GM21786 (cell line): ENCODE measurements at regions not wholly inside any gene's neighbourhood (a gene's known extent, or its start where the extent isn't known, plus 50 kb on each side); places are given as distances from the start of the nearest gene placed in this dataset.
"Not testable (repeated sequence)": the region's sequence is repeated elsewhere in the genome, so short reads cannot be mapped to it uniquely, and the experiment has no call there.

Source experiments
- ATAC-seq: cut with Tn5 transposase; IDR thresholded peaks from one replicate; pipeline ENCODE4 v1.9.1; 2021; ENCODE audit not compliant: unreplicated experiment

- no peak for ATAC-seq
Observed at GRCh38 chr5:100641833-100642232, 106.7 kb downstream of the FAM174A start.

- no peak for ATAC-seq
Observed at GRCh38 chr5:100643473-100643872, 108.3 kb downstream of the FAM174A start.

GRCh38 chr5:100644185-100644584, 109.0 kb downstream of the FAM174A start:
- ATAC-seq, result no peak

- ATAC-seq, result no peak
Observed at GRCh38 chr5:100644776-100645175, 109.6 kb downstream of the FAM174A start.

GRCh38 chr5:100646011-100646410, 110.8 kb downstream of the FAM174A start:
- ATAC-seq, result no peak

- no peak for ATAC-seq
Observed at GRCh38 chr5:100646691-100647090, 111.5 kb downstream of the FAM174A start.

GRCh38 chr5:100647461-100648230, 112.5 kb downstream of the FAM174A start:
- ATAC-seq, result peak; percentile 75

- no peak for ATAC-seq
Observed at GRCh38 chr5:100654895-100655294, 119.7 kb downstream of the FAM174A start.

GRCh38 chr5:100656771-100657170, 121.6 kb downstream of the FAM174A start:
- ATAC-seq, result not testable (repeated sequence)

- no peak for ATAC-seq
Observed at GRCh38 chr5:100659080-100659795, 124.1 kb downstream of the FAM174A start.

- no peak for ATAC-seq
Observed at GRCh38 chr5:100664140-100664539, 129.0 kb downstream of the FAM174A start.

GRCh38 chr5:100667161-100667630, 132.0 kb downstream of the FAM174A start:
- no peak for ATAC-seq

GRCh38 chr5:100668511-100668910, 133.3 kb downstream of the FAM174A start:
- no peak for ATAC-seq

GRCh38 chr5:100676817-100677631, 141.8 kb downstream of the FAM174A start:
- no peak for ATAC-seq

- no peak for ATAC-seq
Observed at GRCh38 chr5:100682625-100683024, 147.5 kb downstream of the FAM174A start.

- no peak for ATAC-seq
Observed at GRCh38 chr5:100683881-100684280, 148.7 kb downstream of the FAM174A start.

- ATAC-seq, result not testable (repeated sequence)
Observed at GRCh38 chr5:100685122-100685521, 149.9 kb downstream of the FAM174A start.

- not testable (repeated sequence) for ATAC-seq
Observed at GRCh38 chr5:100688834-100689233, 153.7 kb downstream of the FAM174A start.

GRCh38 chr5:100690036-100690560, 154.9 kb downstream of the FAM174A start:
- ATAC-seq, result no peak

GRCh38 chr5:100691085-100691484, 155.9 kb downstream of the FAM174A start:
- no peak for ATAC-seq

GRCh38 chr5:100691548-100691947, 156.4 kb downstream of the FAM174A start:
- no peak for ATAC-seq
